MM.1S (cell line): ENCODE measurements at regions not wholly inside any gene's neighbourhood (a gene's known extent, or its start where the extent isn't known, plus 50 kb on each side); places are given as distances from the start of the nearest gene placed in this dataset.

Source experiments
- DNase-seq: peaks from one replicate; pipeline ENCODE4 v3.0.0-alpha.2; 2015
- H2AFZ ChIP-seq: fragments of 300-600 bp; sonication (generic); 2 replicates; pipeline ENCODE4 v1.6.0; 2016; ENCODE audit warnings: antibody characterized with exemption, low read length
- H3F3A ChIP-seq: fragments of 300-600 bp; sonication (generic); 2 replicates; pipeline ENCODE4 v1.6.1; 2016; ENCODE audit warnings: mild to moderate bottlenecking, antibody characterized with exemption, low read length, moderate library complexity, mixed read lengths; ENCODE audit not compliant: insufficient read depth
- H3K27ac ChIP-seq: fragments of 300-600 bp; sonication (generic); 2 replicates; pipeline ENCODE4 v1.5.1; 2016; ENCODE audit warnings: mild to moderate bottlenecking, low read length
- H3K27me3 ChIP-seq: fragments of 300-600 bp; sonication (generic); replicated peaks from 2 replicates; pipeline ENCODE4 v1.6.0; 2016; ENCODE audit warnings: low read length; ENCODE audit not compliant: insufficient read depth
- H3K36me3 ChIP-seq: fragments of 300-600 bp; sonication (generic); replicated peaks from 2 replicates; pipeline ENCODE4 v1.6.1; 2016; ENCODE audit warnings: mild to moderate bottlenecking, low read length, mixed read lengths; ENCODE audit not compliant: insufficient read depth
- H3K4me1 ChIP-seq: fragments of 300-600 bp; sonication (generic); 2 replicates; pipeline ENCODE4 v1.6.1; 2016; ENCODE audit warnings: low read length, mixed read lengths
- H3K4me2 ChIP-seq: fragments of 300-600 bp; sonication (generic); 2 replicates; pipeline ENCODE4 v1.6.0; 2016; ENCODE audit warnings: low read depth, low read length
- H3K4me3 ChIP-seq: fragments of 300-600 bp; sonication (generic); 2 replicates; pipeline ENCODE4 v1.5.1; 2016; ENCODE audit warnings: low read length, mixed read lengths
- H3K79me2 ChIP-seq: fragments of 300-600 bp; sonication (generic); 2 replicates; pipeline ENCODE4 v1.6.1; 2016; ENCODE audit warnings: mixed run types, low read length, mixed read lengths
- H3K9ac ChIP-seq: fragments of 300-600 bp; sonication (generic); 2 replicates; pipeline ENCODE4 v1.6.1; 2016; ENCODE audit warnings: low read length, mixed read lengths
- H3K9me2 ChIP-seq: fragments of 300-600 bp; sonication (generic); replicated peaks from 2 replicates; pipeline ENCODE4 v1.6.1; 2016; ENCODE audit warnings: mild to moderate bottlenecking, low read length, mixed read lengths; ENCODE audit not compliant: insufficient read depth
- H3K9me3 ChIP-seq: fragments of 300-600 bp; sonication (generic); replicated peaks from 2 replicates; pipeline ENCODE4 v1.6.1; 2016; ENCODE audit warnings: mild to moderate bottlenecking, low read length, mixed read lengths; ENCODE audit not compliant: insufficient read depth
- H4K20me1 ChIP-seq: fragments of 300-600 bp; sonication (generic); 2 replicates; pipeline ENCODE4 v1.6.1; 2016; ENCODE audit warnings: mild to moderate bottlenecking, low read length, moderate library complexity, mixed read lengths; ENCODE audit not compliant: insufficient read depth
- CTCF ChIP-seq: fragments of 300-600 bp; sonication (generic); IDR thresholded peaks from 2 replicates; pipeline ENCODE4 v1.5.1; 2016; ENCODE audit warnings: antibody characterized with exemption, low read length, mixed read lengths
- EZH2 ChIP-seq: fragments of 300-600 bp; sonication (generic); optimal IDR thresholded peaks from 2 replicates; pipeline ENCODE3; 2017; ENCODE audit warnings: low read depth, mild to moderate bottlenecking, antibody characterized with exemption, low read length, mixed read lengths
- EZH2phosphoT487 ChIP-seq: fragments of 300-600 bp; sonication (generic); IDR thresholded peaks from 2 replicates; pipeline ENCODE4 v1.6.1; 2018; ENCODE audit warnings: antibody characterized with exemption, low read length

- Histone ChIP-seq H2AFZ (no peak overlapping the region), H3K4me3 (no peak overlapping the region), H3K4me1 (no peaks in the 10 kb centered on the region)
Measured at GRCh38 chr10:45235798-45236220, 79.6 kb downstream of the OR13A1 start.

DNA sequence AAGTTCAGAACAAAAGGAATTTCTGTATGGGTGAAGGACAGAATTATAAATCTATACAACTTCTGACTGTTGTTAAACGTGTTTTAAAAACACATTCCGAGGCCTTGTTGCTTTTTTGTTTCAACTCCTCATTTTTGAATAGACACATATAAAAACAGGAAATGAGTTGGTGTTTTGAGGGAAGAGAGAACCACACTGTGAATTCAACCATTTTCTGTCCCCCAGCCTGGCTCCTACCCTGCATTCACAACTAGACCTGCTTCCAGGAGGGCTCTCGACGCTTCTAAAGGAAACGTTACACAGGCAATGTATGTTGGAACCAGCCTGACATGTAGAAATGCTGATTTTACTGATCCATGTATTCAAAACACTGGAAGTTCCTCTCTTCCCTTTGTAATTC is 76.5 kb downstream of the OR13A1 start:
- Histone ChIP-seq H3F3A (no peaks in the 10 kb centered on the region), H3K4me2 (no peak overlapping the region), H3K9me3 (no peaks in the 10 kb centered on the region), H3K27ac (no peak overlapping the region), H3K4me3 (no peak overlapping the region), H3K9ac (no peak overlapping the region), H4K20me1 (no peaks in the 10 kb centered on the region), H3K27me3 (no peaks in the 10 kb centered on the region), H3K79me2 (no peaks in the 10 kb centered on the region), H3K4me1 (no peaks in the 10 kb centered on the region), H3K9me2 (no peaks in the 10 kb centered on the region), H3K36me3 (no peaks in the 10 kb centered on the region), H2AFZ (no peak overlapping the region)
- no peak for DNase-seq
- TF ChIP-seq CTCF (no peak), EZH2phosphoT487 (no peak), EZH2 (no peak)

More at GRCh38 chr10:45235798-45236220, 79.6 kb downstream of the OR13A1 start:
- no peak overlapping the region for H3K9ac ChIP-seq
- H3K4me2 ChIP-seq: no peak overlapping the region
- H3K9me3 ChIP-seq: no peaks in the 10 kb centered on the region
- H4K20me1 ChIP-seq: no peaks in the 10 kb centered on the region
- H3F3A ChIP-seq: no peaks in the 10 kb centered on the region
- no peaks in the 10 kb centered on the region for H3K27me3 ChIP-seq
- no peak for DNase-seq
- TF ChIP-seq EZH2: no peak
- TF ChIP-seq EZH2phosphoT487: no peak
- no peak for TF ChIP-seq CTCF
- H3K79me2 ChIP-seq: no peaks in the 10 kb centered on the region
- no peaks in the 10 kb centered on the region for H3K9me2 ChIP-seq
- H3K36me3 ChIP-seq: no peaks in the 10 kb centered on the region
- no peak overlapping the region for H3K27ac ChIP-seq

DNA sequence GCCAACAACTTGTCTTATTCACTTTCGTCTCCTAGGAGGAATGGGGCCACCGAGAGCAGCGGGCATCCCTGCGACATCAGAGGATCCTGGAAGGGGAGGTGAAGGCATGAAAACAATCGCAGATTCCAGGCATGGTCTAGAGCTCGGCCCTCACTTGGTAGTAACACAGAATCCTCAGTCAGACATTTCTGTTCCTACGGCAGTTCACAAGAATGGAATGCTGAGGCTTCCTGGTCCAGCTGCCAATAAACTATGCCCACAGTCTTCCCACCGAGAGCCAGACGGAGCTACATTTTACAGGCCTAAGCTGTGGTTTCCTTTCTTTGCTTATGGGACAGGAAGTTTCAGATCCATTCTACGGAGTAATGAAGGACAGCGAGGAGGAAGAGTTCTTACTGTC is 75.8 kb downstream of the OR13A1 start:
- no peak overlapping the region for H3K27ac ChIP-seq
- no peaks in the 10 kb centered on the region for H3K79me2 ChIP-seq
- H3F3A ChIP-seq: no peaks in the 10 kb centered on the region
- H4K20me1 ChIP-seq: no peaks in the 10 kb centered on the region
- H3K4me2 ChIP-seq: no peak overlapping the region
- TF ChIP-seq EZH2 (no peak), CTCF (no peak), EZH2phosphoT487 (no peak)
- H3K9me3 ChIP-seq: no peaks in the 10 kb centered on the region
- H3K9ac ChIP-seq: no peak overlapping the region
- H2AFZ ChIP-seq: no peak overlapping the region
- no peaks in the 10 kb centered on the region for H3K27me3 ChIP-seq
- DNase-seq: no peak
- H3K9me2 ChIP-seq: no peaks in the 10 kb centered on the region
- H3K4me3 ChIP-seq: no peak overlapping the region
- H3K4me1 ChIP-seq: no peaks in the 10 kb centered on the region
- H3K36me3 ChIP-seq: no peaks in the 10 kb centered on the region
